K562 (cell line): ENCODE measurements at regions not wholly inside any gene's neighbourhood (a gene's known extent, or its start where the extent isn't known, plus 50 kb on each side); places are given as distances from the start of the nearest gene placed in this dataset.

Experiments used
- ATAC-seq: fragments of 200-7000 bp; cut with Tn5 transposase; 3 replicates; pipeline ENCODE4 v1.9.1; 2020; ENCODE audit warnings: moderate library complexity
- BruUV-seq: library from RNA; stranded (reverse); fragments of 400-500 nt; replicated peaks from 2 replicates; lab custom pipeline; 2021; lab: Mats Ljungman, UMichigan
- CTCF ChIA-PET: fragments of 300-600 bp; formaldehyde crosslinking; extraction: SDS; loops from one replicate; lab custom pipeline; 2021; ENCODE audit warnings: low intra/inter-chr PET ratio; lab: Yijun Ruan, JAX
- POLR2A ChIA-PET: fragments of 300-600, 350-650 bp; sonication (Branson Sonifier 250); formaldehyde crosslinking; extraction: SDS; loops from one replicate; lab custom pipeline; 2021; ENCODE audit warnings: antibody characterized with exemption, inconsistent platforms; lab: Yijun Ruan, JAX
- DNase-seq, 4 experiments: peaks; one replicate each; pipeline versions ENCODE4 v3.0.0 to v3.0.0-alpha.2; 2011 to 2018; ENCODE audit warnings: low spot score in 3 of 4, mixed read lengths in 3 of 4; ENCODE audit errors: extremely low read depth in 1 of 4
- FAIRE-seq: peaks from 2 replicates; lab custom pipeline; 2011; peaks lifted over from hg19 to GRCh38; lab: Jason Lieb, UNC
- H2AFZ ChIP-seq: 2 replicates; pipeline ENCODE4 v1.6.0; 2011; ENCODE audit warnings: low read depth, low read length, control low read depth, inconsistent platforms
- H3K27ac ChIP-seq: fragments of 200-600 bp; 3 replicates; pipeline ENCODE4 v1.8.0; 2011; ENCODE audit warnings: low read depth, mild to moderate bottlenecking, control low read depth, inconsistent platforms, low read length, moderate library complexity, mixed read lengths; ENCODE audit errors: extremely low read depth
- H3K27me3 ChIP-seq, 2 experiments: fragments of 300-600 bp in 1 of 2; 2 replicates in 1 of 2; 3 replicates in 1 of 2; pipeline versions ENCODE4 v1.6.0 to v1.8.0; 2011; ENCODE audit warnings: inconsistent platforms in 2 of 2, low read length in 2 of 2, mild to moderate bottlenecking in 1 of 2, mixed read lengths in 1 of 2, moderate library complexity in 1 of 2; ENCODE audit not compliant: control insufficient read depth in 2 of 2, insufficient read depth in 2 of 2
- H3K36me3 ChIP-seq: fragments of 300-600 bp; 3 replicates; pipeline ENCODE4 v1.8.0; 2011; ENCODE audit warnings: mild to moderate bottlenecking, low read length, inconsistent platforms; ENCODE audit not compliant: control insufficient read depth, insufficient read depth
- H3K4me1 ChIP-seq, 2 experiments: fragments of 200-600 bp in 1 of 2; replicated peaks in 1 of 2; 2 replicates in 1 of 2; 3 replicates in 1 of 2; pipeline versions ENCODE4 v1.5.1 to v1.8.0; 2011; ENCODE audit warnings: inconsistent platforms in 2 of 2, low read length in 2 of 2, mild to moderate bottlenecking in 1 of 2, mixed read lengths in 1 of 2, moderate library complexity in 1 of 2; ENCODE audit not compliant: control insufficient read depth in 2 of 2, insufficient read depth in 2 of 2
- H3K4me2 ChIP-seq: 2 replicates; pipeline ENCODE4 v1.6.1; 2011; ENCODE audit warnings: low read length, control low read depth, inconsistent platforms, mixed read lengths; ENCODE audit not compliant: insufficient read depth
- H3K4me3 ChIP-seq: fragments of 200-600 bp; sonication (generic), shearing (Covaris generic); 2 replicates; pipeline ENCODE4 v1.5.1; 2016; ENCODE audit warnings: control low read depth, inconsistent platforms
- H3K79me2 ChIP-seq: fragments of 200-600 bp; 3 replicates; pipeline ENCODE4 v1.8.0; 2011; ENCODE audit warnings: low read length, inconsistent platforms; ENCODE audit not compliant: control insufficient read depth, insufficient read depth
- H3K9ac ChIP-seq, 2 experiments: 2 replicates each; pipeline versions ENCODE4 v1.6.0 to v1.6.1; 2011; ENCODE audit warnings: low read depth in 2 of 2, low read length in 2 of 2, control low read depth in 1 of 2, inconsistent platforms in 1 of 2, mild to moderate bottlenecking in 1 of 2, mixed read lengths in 1 of 2; ENCODE audit not compliant: insufficient read depth in 1 of 2
- H3K9me1 ChIP-seq: one replicate; pipeline ENCODE4 v1.6.0; 2011; ENCODE audit warnings: inconsistent platforms, mild to moderate bottlenecking, low read length, moderate library complexity; ENCODE audit not compliant: control insufficient read depth, insufficient read depth
- H3K9me3 ChIP-seq: replicated peaks from 2 replicates; pipeline ENCODE4 v1.5.1; 2011; ENCODE audit warnings: low read depth, low read length, inconsistent platforms; ENCODE audit not compliant: control insufficient read depth, insufficient read depth
- H4K20me1 ChIP-seq: replicated peaks from 2 replicates; pipeline ENCODE4 v1.6.1; 2011; ENCODE audit warnings: low read length, inconsistent platforms, mixed read lengths; ENCODE audit not compliant: control insufficient read depth, insufficient read depth
- ARID2 ChIP-seq: fragments of 450-650 bp; IDR thresholded peaks from 2 replicates; pipeline ENCODE4 v1.6.1; 2017; ENCODE audit warnings: antibody characterized with exemption, mild to moderate bottlenecking
- BRF1 ChIP-seq: IDR thresholded peaks from 3 replicates; pipeline ENCODE4 v1.6.1; 2011; ENCODE audit warnings: borderline replicate concordance, mild to moderate bottlenecking; ENCODE audit not compliant: insufficient read length; ENCODE audit errors: extremely low read depth
- ESRRA ChIP-seq: fragments of 450-650 bp; IDR thresholded peaks from 2 replicates; pipeline ENCODE4 v1.6.1; 2014; ENCODE audit warnings: low read depth, mild to moderate bottlenecking, moderate library complexity, borderline replicate concordance
- ETV6 ChIP-seq, 3 experiments: fragments of 150-350 bp in 1 of 3; sonication (generic) in 1 of 3; formaldehyde crosslinking in 1 of 3; IDR thresholded peaks; 2 replicates each; pipeline versions ENCODE4 v1.6.1 to v1.8.0; 2014 to 2022; ENCODE audit warnings: borderline replicate concordance in 2 of 3, low read depth in 2 of 3, antibody characterized with exemption in 1 of 3, low read length in 1 of 3, mild to moderate bottlenecking in 1 of 3, missing genetic modification reagents in 1 of 3
- GATAD2A ChIP-seq: fragments of 450-650 bp; IDR thresholded peaks from 2 replicates; pipeline ENCODE4 v1.6.1; 2017
- POLR2AphosphoS2 ChIP-seq: IDR thresholded peaks from 2 replicates; pipeline ENCODE4 v1.6.1; 2012; ENCODE audit warnings: low read length, improper control_type of control experiment
- PURB ChIP-seq: sonication (generic); formaldehyde crosslinking; IDR thresholded peaks from 2 replicates; pipeline ENCODE4 v1.9.0; 2021; ENCODE audit warnings: low read depth, mild to moderate bottlenecking, missing genetic modification reagents
- TARDBP ChIP-seq: fragments of 450-650 bp; IDR thresholded peaks from 2 replicates; pipeline ENCODE4 v1.6.1; 2016
- ZNF668 ChIP-seq: fragments of 250-450 bp; sonication (Bioruptor Pico); IDR thresholded peaks from 2 replicates; pipeline ENCODE4 v1.8.0; 2022; ENCODE audit warnings: mild to moderate bottlenecking, inconsistent platforms
- WGBS: fragments of 100-300 bp; shearing (Covaris generic); methylation state at CpG from one replicate; pipeline ENCODE4 v1.1.6; 2016; ENCODE audit warnings: low coverage, mixed read lengths; ENCODE audit not compliant: insufficient coverage; ENCODE audit errors: missing lambda C conversion rate; 5-methylcytosine and 5-hydroxymethylcytosine counted together
- in situ Hi-C: fragments of 300-500 bp; cut with MboI; formaldehyde crosslinking; loops from 4 replicates; pipeline ENCODE4 v1.15.0; 2018; ENCODE audit warnings: inconsistent platforms, mixed read lengths
- intact Hi-C: fragments of 100-400 bp; cut with micrococcal nuclease; formaldehyde crosslinking; loops from 2 replicates; pipeline ENCODE4 v1.14.2; 2022
- TF ChIP-seq, protein P1 (sequence below), 2 experiments: fragments of 450-650 bp; formaldehyde crosslinking in 1 of 2; IDR thresholded peaks; 2 replicates each; pipeline versions ENCODE4 v1.4.0 to v1.6.1; 2014 to 2020; ENCODE audit warnings: mild to moderate bottlenecking in 2 of 2, borderline replicate concordance in 1 of 2, low read depth in 1 of 2
- TF ChIP-seq, protein P2 (sequence below): sonication (generic); formaldehyde crosslinking; IDR thresholded peaks from 2 replicates; pipeline ENCODE4 v1.8.1; 2023; ENCODE audit warnings: mild to moderate bottlenecking, missing genetic modification reagents
- TF ChIP-seq, protein P3 (sequence below): fragments of 450-650 bp; IDR thresholded peaks from 2 replicates; pipeline ENCODE4 v1.6.1; 2014; ENCODE audit warnings: low read depth, mild to moderate bottlenecking, moderate library complexity, borderline replicate concordance

DNA sequence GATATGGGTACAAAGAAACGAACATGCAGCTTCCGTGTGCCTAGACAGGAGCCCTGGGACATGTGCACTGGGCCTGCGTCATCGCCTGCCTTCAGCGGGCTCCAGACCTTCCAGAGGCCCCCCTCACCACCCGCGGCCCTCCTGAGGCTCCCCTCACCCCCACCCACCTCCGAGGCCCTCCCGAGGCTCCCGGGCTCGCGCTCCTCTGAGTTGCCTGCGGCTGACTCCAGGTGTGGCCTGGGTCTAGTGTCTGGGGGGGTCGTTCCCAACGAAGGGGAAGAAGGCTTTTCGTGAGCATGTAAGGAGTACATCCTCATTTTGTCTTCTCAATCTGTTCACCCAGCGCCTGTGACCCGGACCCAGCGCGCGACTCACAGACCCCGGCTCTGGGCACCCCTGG is 177.3 kb upstream of the ZNF32 start:
- POLR2A ChIA-PET: interaction anchor here (0.6 to 1.0 kb wide), 2 partner anchors 20 to 127 kb away, joined by 3 read pairs; no protein-coding TSS in a partner anchor
- no TSS peak for BruUV-seq
- no peak for TF ChIP-seq POLR2AphosphoS2
- TF ChIP-seq, protein P1, sequence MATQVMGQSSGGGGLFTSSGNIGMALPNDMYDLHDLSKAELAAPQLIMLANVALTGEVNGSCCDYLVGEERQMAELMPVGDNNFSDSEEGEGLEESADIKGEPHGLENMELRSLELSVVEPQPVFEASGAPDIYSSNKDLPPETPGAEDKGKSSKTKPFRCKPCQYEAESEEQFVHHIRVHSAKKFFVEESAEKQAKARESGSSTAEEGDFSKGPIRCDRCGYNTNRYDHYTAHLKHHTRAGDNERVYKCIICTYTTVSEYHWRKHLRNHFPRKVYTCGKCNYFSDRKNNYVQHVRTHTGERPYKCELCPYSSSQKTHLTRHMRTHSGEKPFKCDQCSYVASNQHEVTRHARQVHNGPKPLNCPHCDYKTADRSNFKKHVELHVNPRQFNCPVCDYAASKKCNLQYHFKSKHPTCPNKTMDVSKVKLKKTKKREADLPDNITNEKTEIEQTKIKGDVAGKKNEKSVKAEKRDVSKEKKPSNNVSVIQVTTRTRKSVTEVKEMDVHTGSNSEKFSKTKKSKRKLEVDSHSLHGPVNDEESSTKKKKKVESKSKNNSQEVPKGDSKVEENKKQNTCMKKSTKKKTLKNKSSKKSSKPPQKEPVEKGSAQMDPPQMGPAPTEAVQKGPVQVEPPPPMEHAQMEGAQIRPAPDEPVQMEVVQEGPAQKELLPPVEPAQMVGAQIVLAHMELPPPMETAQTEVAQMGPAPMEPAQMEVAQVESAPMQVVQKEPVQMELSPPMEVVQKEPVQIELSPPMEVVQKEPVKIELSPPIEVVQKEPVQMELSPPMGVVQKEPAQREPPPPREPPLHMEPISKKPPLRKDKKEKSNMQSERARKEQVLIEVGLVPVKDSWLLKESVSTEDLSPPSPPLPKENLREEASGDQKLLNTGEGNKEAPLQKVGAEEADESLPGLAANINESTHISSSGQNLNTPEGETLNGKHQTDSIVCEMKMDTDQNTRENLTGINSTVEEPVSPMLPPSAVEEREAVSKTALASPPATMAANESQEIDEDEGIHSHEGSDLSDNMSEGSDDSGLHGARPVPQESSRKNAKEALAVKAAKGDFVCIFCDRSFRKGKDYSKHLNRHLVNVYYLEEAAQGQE (IDR thresholded peaks at IDR 0.05; ENCODE audit: borderline replicate concordance): no peak
- TF ChIP-seq, protein P1 (CRISPR knock-in tag; IDR thresholded peaks at IDR 0.05; ENCODE audit: low read depth): no peak
- no peak for TF ChIP-seq TARDBP
- TF ChIP-seq, protein P2, sequence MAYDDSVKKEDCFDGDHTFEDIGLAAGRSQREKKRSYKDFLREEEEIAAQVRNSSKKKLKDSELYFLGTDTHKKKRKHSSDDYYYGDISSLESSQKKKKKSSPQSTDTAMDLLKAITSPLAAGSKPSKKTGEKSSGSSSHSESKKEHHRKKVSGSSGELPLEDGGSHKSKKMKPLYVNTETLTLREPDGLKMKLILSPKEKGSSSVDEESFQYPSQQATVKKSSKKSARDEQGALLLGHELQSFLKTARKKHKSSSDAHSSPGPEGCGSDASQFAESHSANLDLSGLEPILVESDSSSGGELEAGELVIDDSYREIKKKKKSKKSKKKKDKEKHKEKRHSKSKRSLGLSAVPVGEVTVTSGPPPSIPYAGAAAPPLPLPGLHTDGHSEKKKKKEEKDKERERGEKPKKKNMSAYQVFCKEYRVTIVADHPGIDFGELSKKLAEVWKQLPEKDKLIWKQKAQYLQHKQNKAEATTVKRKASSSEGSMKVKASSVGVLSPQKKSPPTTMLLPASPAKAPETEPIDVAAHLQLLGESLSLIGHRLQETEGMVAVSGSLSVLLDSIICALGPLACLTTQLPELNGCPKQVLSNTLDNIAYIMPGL (CRISPR knock-in tag): no peak
- TF ChIP-seq, protein P3, sequence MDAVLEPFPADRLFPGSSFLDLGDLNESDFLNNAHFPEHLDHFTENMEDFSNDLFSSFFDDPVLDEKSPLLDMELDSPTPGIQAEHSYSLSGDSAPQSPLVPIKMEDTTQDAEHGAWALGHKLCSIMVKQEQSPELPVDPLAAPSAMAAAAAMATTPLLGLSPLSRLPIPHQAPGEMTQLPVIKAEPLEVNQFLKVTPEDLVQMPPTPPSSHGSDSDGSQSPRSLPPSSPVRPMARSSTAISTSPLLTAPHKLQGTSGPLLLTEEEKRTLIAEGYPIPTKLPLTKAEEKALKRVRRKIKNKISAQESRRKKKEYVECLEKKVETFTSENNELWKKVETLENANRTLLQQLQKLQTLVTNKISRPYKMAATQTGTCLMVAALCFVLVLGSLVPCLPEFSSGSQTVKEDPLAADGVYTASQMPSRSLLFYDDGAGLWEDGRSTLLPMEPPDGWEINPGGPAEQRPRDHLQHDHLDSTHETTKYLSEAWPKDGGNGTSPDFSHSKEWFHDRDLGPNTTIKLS: no peak
- no peak for TF ChIP-seq ETV6 (IDR thresholded peaks at IDR 0.05; ENCODE audit: borderline replicate concordance in 1 of 2, low read depth in 2 of 2, low read length in 1 of 2)
- no peak for TF ChIP-seq ETV6 (CRISPR knock-in tag; IDR thresholded peaks at IDR 0.05; ENCODE audit: borderline replicate concordance)
- no peak for TF ChIP-seq PURB (CRISPR knock-in tag)
- no peak for TF ChIP-seq ARID2
- no peak for TF ChIP-seq BRF1
- TF ChIP-seq ZNF668 (CRISPR knock-in tag): no peak
- no peak for TF ChIP-seq ESRRA
- TF ChIP-seq GATAD2A: no peak

More for the DNA sequence above, 177.3 kb upstream of the ZNF32 start:
- ATAC-seq (no peak), DNase-seq (no peak), FAIRE-seq (no peak)
- intact Hi-C loops (no loop called here), in situ Hi-C loops (no loop called here)
- no peak overlapping the region for H3K9ac ChIP-seq
- CTCF ChIA-PET: no interaction called here
- H3K4me2 ChIP-seq: no peak overlapping the region
- H3K9me3 ChIP-seq: no peaks in the 10 kb centered on the region
- no peak overlapping the region for H3K27ac ChIP-seq
- no peaks in the 10 kb centered on the region for H3K79me2 ChIP-seq
- WGBS: 5% methylated on average over 15 of the region's 22 CpGs
- H2AFZ ChIP-seq: no peak overlapping the region
- H3K4me3 ChIP-seq: no peak overlapping the region
- H3K27me3 ChIP-seq: peaks cover 5 to 29% of the 10 kb centered on the region in 2 experiments
- no peaks in the 10 kb centered on the region for H3K4me1 ChIP-seq
- no peaks in the 10 kb centered on the region for H3K36me3 ChIP-seq
- no peaks in the 10 kb centered on the region for H4K20me1 ChIP-seq
- no peaks in the 10 kb centered on the region for H3K9me1 ChIP-seq
